Gastroesophageal sphincter (tissue), 3 donors: ENCODE measurements at regions not wholly inside any gene's neighbourhood (a gene's known extent, or its start where the extent isn't known, plus 50 kb on each side); places are given as distances from the start of the nearest gene placed in this dataset.

ENCODE experiments used
- CTCF ChIP-seq, 4 experiments: fragments of 200-600 bp in 2 of 4; fragments of 450-650 bp in 2 of 4; sonication (generic) in 1 of 4; IDR thresholded peaks; one replicate each; pipeline ENCODE4 v1.5.1; 2017 to 2019; ENCODE audit warnings: antibody characterized with exemption in 4 of 4, mild to moderate bottlenecking in 2 of 4, moderate library complexity in 2 of 4
- POLR2A ChIP-seq, 2 donors: fragments of 450-650 bp; IDR thresholded peaks; one replicate each; pipeline ENCODE4 v1.6.1; 2017; ENCODE audit warnings: antibody characterized with exemption in 2 of 2, mild to moderate bottlenecking in 2 of 2, moderate library complexity in 1 of 2

DNA sequence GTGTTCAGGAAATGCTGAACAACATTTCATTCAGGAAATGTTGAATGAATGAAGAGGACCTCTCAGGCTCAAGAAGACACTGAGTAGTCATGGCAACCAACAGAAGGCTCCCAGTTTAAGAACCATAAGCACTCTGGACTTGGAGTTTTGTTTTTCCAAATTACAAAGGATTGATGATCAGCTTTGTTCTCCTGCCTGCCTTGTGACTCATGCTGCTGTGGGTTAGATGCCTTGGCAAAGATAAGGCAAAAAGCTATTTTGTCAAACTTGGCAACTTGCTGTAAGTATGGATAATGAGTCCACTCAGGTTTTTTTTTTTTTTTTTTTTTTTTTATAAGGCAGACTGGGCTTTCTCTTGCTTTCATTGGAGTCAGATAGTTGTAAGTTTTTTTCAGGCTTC, 365.0 kb downstream of the TMEM232 start:
- TF ChIP-seq CTCF (IDR thresholded peaks at IDR 0.05): no peak
- no peak for TF ChIP-seq POLR2A (IDR thresholded peaks at IDR 0.05)
